HEK293 (cell line): ENCODE measurements at regions not wholly inside any gene's neighbourhood (a gene's known extent, or its start where the extent isn't known, plus 50 kb on each side); places are given as distances from the start of the nearest gene placed in this dataset.

Source experiments
- CTCF ChIA-PET: fragments of 350-600 bp; formaldehyde crosslinking; extraction: SDS; loops from one replicate; lab custom pipeline; 2021; ENCODE audit warnings: antibody characterized with exemption; lab: Yijun Ruan, JAX
- POLR2A ChIA-PET: fragments of 300-600 bp; formaldehyde crosslinking; extraction: SDS; loops from one replicate; lab custom pipeline; 2020; ENCODE audit warnings: antibody characterized with exemption, inconsistent platforms; lab: Yijun Ruan, JAX
- H3K27ac ChIP-seq: fragments of 200-500 bp; sonication (Bioruptor generic); 2 replicates; pipeline ENCODE4 v1.5.1; 2014; ENCODE audit warnings: low read depth, low read length, control low read depth, inconsistent platforms; ENCODE audit errors: extremely low read depth
- H3K36me3 ChIP-seq, 2 experiments: fragments of 200-500 bp in 1 of 2; sonication (Bioruptor generic) in 1 of 2; 1 replicate in 1 of 2; 2 replicates in 1 of 2; pipeline ENCODE4 v1.5.1; 2014 to 2017; ENCODE audit warnings: inconsistent platforms in 2 of 2, low read length in 2 of 2; ENCODE audit not compliant: control insufficient read depth in 2 of 2, insufficient read depth in 1 of 2
- H3K4me1 ChIP-seq: fragments of 200-500 bp; sonication (Bioruptor generic); 2 replicates; pipeline ENCODE4 v1.5.1; 2014; ENCODE audit warnings: mild to moderate bottlenecking, low read length, inconsistent platforms; ENCODE audit not compliant: control insufficient read depth, insufficient read depth
- H3K4me3 ChIP-seq: 2 replicates; pipeline ENCODE4 v1.5.1; 2011; ENCODE audit warnings: low read depth, mild to moderate bottlenecking, control low read depth, low read length, moderate library complexity
- H3K9me3 ChIP-seq: fragments of 200-500 bp; sonication (Bioruptor generic); 2 replicates; pipeline ENCODE4 v1.5.1; 2014; ENCODE audit warnings: low read depth, low read length, inconsistent platforms; ENCODE audit not compliant: control insufficient read depth, insufficient read depth
- BCL6B ChIP-seq: fragments of 450-650 bp; formaldehyde crosslinking; IDR thresholded peaks from 2 replicates; pipeline ENCODE4 v1.5.1; 2017; ENCODE audit warnings: missing biosample characterization, missing genetic modification characterization
- KLF1 ChIP-seq: fragments of 450-650 bp; formaldehyde crosslinking; IDR thresholded peaks from 2 replicates; pipeline ENCODE4 v1.5.1; 2016; ENCODE audit warnings: missing biosample characterization, missing genetic modification characterization
- KLF9 ChIP-seq: fragments of 450-650 bp; formaldehyde crosslinking; IDR thresholded peaks from 2 replicates; pipeline ENCODE4 v1.5.1; 2016; ENCODE audit warnings: missing biosample characterization, missing genetic modification characterization, low read depth
- REPIN1 ChIP-seq: fragments of 450-650 bp; formaldehyde crosslinking; IDR thresholded peaks from 2 replicates; pipeline ENCODE4 v1.5.1; 2017; ENCODE audit warnings: missing biosample characterization, missing genetic modification characterization, low read depth
- ZBTB6 ChIP-seq: fragments of 450-650 bp; formaldehyde crosslinking; IDR thresholded peaks from 2 replicates; pipeline ENCODE4 v1.5.1; 2017; ENCODE audit warnings: missing biosample characterization, missing genetic modification characterization
- ZNF121 ChIP-seq: fragments of 450-650 bp; formaldehyde crosslinking; IDR thresholded peaks from 2 replicates; pipeline ENCODE4 v1.5.1; 2016; ENCODE audit warnings: missing biosample characterization, missing genetic modification characterization
- ZNF132 ChIP-seq: fragments of 450-650 bp; formaldehyde crosslinking; IDR thresholded peaks from 2 replicates; pipeline ENCODE4 v1.5.1; 2017; ENCODE audit warnings: missing biosample characterization, missing genetic modification characterization, borderline replicate concordance
- ZNF148 ChIP-seq: fragments of 450-650 bp; formaldehyde crosslinking; IDR thresholded peaks from 2 replicates; pipeline ENCODE4 v1.5.0; 2017; ENCODE audit warnings: missing biosample characterization, missing genetic modification characterization, borderline replicate concordance
- ZNF169 ChIP-seq: fragments of 450-650 bp; formaldehyde crosslinking; IDR thresholded peaks from 2 replicates; pipeline ENCODE4 v1.5.1; 2016; ENCODE audit warnings: missing biosample characterization, missing genetic modification characterization
- ZNF350 ChIP-seq: fragments of 450-650 bp; formaldehyde crosslinking; IDR thresholded peaks from 2 replicates; pipeline ENCODE4 v1.5.0; 2017; ENCODE audit warnings: missing biosample characterization, mild to moderate bottlenecking, missing genetic modification characterization
- ZNF366 ChIP-seq: fragments of 450-650 bp; formaldehyde crosslinking; conservative IDR thresholded peaks from 2 replicates; pipeline ENCODE4 v1.5.1; 2016; ENCODE audit warnings: missing biosample characterization, missing genetic modification characterization
- ZNF394 ChIP-seq: fragments of 450-650 bp; formaldehyde crosslinking; IDR thresholded peaks from 2 replicates; pipeline ENCODE4 v1.5.1; 2016; ENCODE audit warnings: missing biosample characterization, missing genetic modification characterization, mild to moderate bottlenecking, moderate library complexity, borderline replicate concordance
- ZNF473 ChIP-seq: fragments of 450-650 bp; formaldehyde crosslinking; IDR thresholded peaks from 2 replicates; pipeline ENCODE4 v1.5.1; 2017; ENCODE audit warnings: missing biosample characterization, missing genetic modification characterization
- ZNF513 ChIP-seq: fragments of 450-650 bp; IDR thresholded peaks from 2 replicates; pipeline ENCODE4 v1.5.1; 2018; ENCODE audit warnings: missing biosample characterization, missing genetic modification characterization
- ZNF514 ChIP-seq: fragments of 450-650 bp; formaldehyde crosslinking; IDR thresholded peaks from 2 replicates; pipeline ENCODE4 v1.5.1; 2016; ENCODE audit warnings: missing biosample characterization, missing genetic modification characterization
- ZNF610 ChIP-seq: fragments of 450-650 bp; formaldehyde crosslinking; IDR thresholded peaks from 2 replicates; pipeline ENCODE4 v1.5.1; 2016; ENCODE audit warnings: missing biosample characterization, missing genetic modification characterization, borderline replicate concordance
- ZNF624 ChIP-seq: fragments of 450-650 bp; formaldehyde crosslinking; IDR thresholded peaks from 2 replicates; pipeline ENCODE4 v1.5.1; 2017; ENCODE audit warnings: missing biosample characterization, missing genetic modification characterization
- ZNF677 ChIP-seq: fragments of 450-650 bp; IDR thresholded peaks from 2 replicates; pipeline ENCODE4 v1.5.0; 2018; ENCODE audit warnings: missing biosample characterization, mild to moderate bottlenecking, missing genetic modification characterization, moderate library complexity
- ZNF777 ChIP-seq: fragments of 450-650 bp; formaldehyde crosslinking; IDR thresholded peaks from 2 replicates; pipeline ENCODE4 v1.5.1; 2017; ENCODE audit warnings: missing biosample characterization, missing genetic modification characterization, borderline replicate concordance
- ZNF830 ChIP-seq: fragments of 450-650 bp; IDR thresholded peaks from 2 replicates; pipeline ENCODE4 v1.5.0; 2018; ENCODE audit warnings: missing biosample characterization, missing genetic modification characterization, low read depth, mild to moderate bottlenecking, moderate library complexity

- TF ChIP-seq ZNF514 (tag by site-specific recombination) (no peak), ZNF624 (tag by site-specific recombination) (no peak), ZNF610 (tag by site-specific recombination) (no peak), ZNF132 (tag by site-specific recombination) (no peak), ZNF366 (no peak), ZNF513 (tag by site-specific recombination) (no peak), ZNF830 (no peak)
Measured at GRCh38 chr6:140893432-140893831, 1239.3 kb upstream of the GJE1 start (continued).

- ChIA-PET CTCF (no interaction called here), POLR2A (no interaction called here)
- Histone ChIP-seq H3K4me1 (no peaks in the 10 kb centered on the region), H3K9me3 (no peaks in the 10 kb centered on the region)
- TF ChIP-seq ZNF473 (tag by site-specific recombination), result no peak
- TF ChIP-seq BCL6B (tag by site-specific recombination), result no peak
- no peak for TF ChIP-seq ZNF394 (tag by site-specific recombination)
- no peak for TF ChIP-seq KLF9 (tag by site-specific recombination)
- TF ChIP-seq ZNF677 (tag by site-specific recombination), result no peak
- no peak for TF ChIP-seq ZNF121 (tag by site-specific recombination)
- TF ChIP-seq ZNF777 (tag by site-specific recombination), result no peak
- no peak for TF ChIP-seq ZNF148 (tag by site-specific recombination)
- TF ChIP-seq REPIN1 (tag by site-specific recombination), result no peak
- TF ChIP-seq, all 188 proteins: peak for 0
- no peaks in the 10 kb centered on the region for H3K36me3 ChIP-seq
- H3K4me3 ChIP-seq, result no peak overlapping the region
- H3K27ac ChIP-seq, result no peak overlapping the region
Measured at GRCh38 chr6:140879946-140880345, 1252.8 kb upstream of the GJE1 start.

- CTCF ChIA-PET, result no interaction called here
- Histone ChIP-seq H3K27ac (no peak overlapping the region), H3K36me3 (no peaks in the 10 kb centered on the region), H3K9me3 (no peaks in the 10 kb centered on the region), H3K4me1 (no peaks in the 10 kb centered on the region), H3K4me3 (no peak overlapping the region)
- POLR2A ChIA-PET, result no interaction called here
- TF ChIP-seq KLF1 (tag by site-specific recombination), result no peak
- no peak for TF ChIP-seq ZNF350 (tag by site-specific recombination)
- TF ChIP-seq ZNF169 (tag by site-specific recombination), result no peak
- TF ChIP-seq ZBTB6 (tag by site-specific recombination), result no peak
- no peak for TF ChIP-seq ZNF624 (tag by site-specific recombination)
- TF ChIP-seq, all 188 proteins: peak for 0
Measured at GRCh38 chr6:140874066-140874465, 1258.7 kb upstream of the GJE1 start.
